Right atrium auricular region (tissue), 2 donors: ENCODE measurements at regions not wholly inside any gene's neighbourhood (a gene's known extent, or its start where the extent isn't known, plus 50 kb on each side); places are given as distances from the start of the nearest gene placed in this dataset.

Experiments
- DNase-seq: peaks from one replicate; pipeline ENCODE4 v3.0.0-alpha.2; 2019; ENCODE audit warnings: low spot score
- H3K27ac ChIP-seq, 2 donors: fragments of 200-600 bp; sonication (generic); 1 replicate in 1 of 2; 2 replicates in 1 of 2; pipeline ENCODE4 v1.5.1; 2016 to 2019
- H3K27me3 ChIP-seq, 2 donors: fragments of 200-600 bp; sonication (generic); one replicate each; pipeline versions ENCODE4 v1.5.1 to v1.6.0; 2017 to 2019
- H3K36me3 ChIP-seq: fragments of 200-600 bp; sonication (generic); one replicate; pipeline ENCODE4 v1.5.1; 2016
- H3K4me1 ChIP-seq, 2 donors: fragments of 200-600 bp; sonication (generic); one replicate each; pipeline versions ENCODE4 v1.5.1 to v1.6.0; 2017 to 2019
- H3K4me3 ChIP-seq, 2 donors: fragments of 200-600 bp; sonication (generic); 1 replicate in 1 of 2; 2 replicates in 1 of 2; pipeline ENCODE4 v1.5.1; 2017 to 2019; ENCODE audit warnings: mild to moderate bottlenecking in 1 of 2, moderate library complexity in 1 of 2
- H3K9me3 ChIP-seq, 2 donors: fragments of 200-600 bp; sonication (generic); one replicate each; pipeline ENCODE4 v1.5.1; 2019
- CTCF ChIP-seq, 2 donors: fragments of 200-600 bp; sonication (generic); IDR thresholded peaks; one replicate each; pipeline ENCODE4 v1.5.1; 2019; ENCODE audit warnings: antibody characterized with exemption in 2 of 2

GRCh38 chr9:29389421-29389820 is 1816.1 kb upstream of the C9orf72 start:
- Histone ChIP-seq H3K27me3 (no peaks in the 10 kb centered on the region), H3K36me3 (no peaks in the 10 kb centered on the region), H3K4me1 (no peaks in the 10 kb centered on the region), H3K4me3 (no peak overlapping the region), H3K9me3 (peaks cover 0 to 2% of the 10 kb centered on the region in 2 donors), H3K27ac (no peak overlapping the region)
- DNase-seq, result no peak
- TF ChIP-seq CTCF (IDR thresholded peaks at IDR 0.05), result no peak

GRCh38 chr9:29390859-29391258 is 1817.6 kb upstream of the C9orf72 start:
- Histone ChIP-seq H3K4me3 (no peak overlapping the region), H3K27ac (no peak overlapping the region), H3K9me3 (no peaks in the 10 kb centered on the region), H3K4me1 (no peaks in the 10 kb centered on the region), H3K36me3 (no peaks in the 10 kb centered on the region), H3K27me3 (no peaks in the 10 kb centered on the region)
- TF ChIP-seq CTCF (IDR thresholded peaks at IDR 0.05), result no peak
- no peak for DNase-seq

GRCh38 chr9:29393064-29393463 is 1819.8 kb upstream of the C9orf72 start:
- Histone ChIP-seq H3K4me1 (no peaks in the 10 kb centered on the region), H3K36me3 (no peaks in the 10 kb centered on the region), H3K9me3 (no peaks in the 10 kb centered on the region), H3K4me3 (no peak overlapping the region), H3K27ac (no peak overlapping the region), H3K27me3 (no peaks in the 10 kb centered on the region)
- no peak for TF ChIP-seq CTCF (IDR thresholded peaks at IDR 0.05)
- DNase-seq, result no peak

GRCh38 chr9:29394855-29395254 is 1821.6 kb upstream of the C9orf72 start:
- DNase-seq, result no peak
- no peaks in the 10 kb centered on the region for H3K9me3 ChIP-seq
- no peak for TF ChIP-seq CTCF (IDR thresholded peaks at IDR 0.05)
- H3K4me3 ChIP-seq, result no peak overlapping the region
- H3K27me3 ChIP-seq, result no peaks in the 10 kb centered on the region
- H3K27ac ChIP-seq, result no peak overlapping the region
- H3K4me1 ChIP-seq, result no peaks in the 10 kb centered on the region
- no peaks in the 10 kb centered on the region for H3K36me3 ChIP-seq

- Histone ChIP-seq H3K4me1 (no peaks in the 10 kb centered on the region), H3K27ac (no peak overlapping the region), H3K27me3 (no peaks in the 10 kb centered on the region), H3K4me3 (no peak overlapping the region), H3K9me3 (no peaks in the 10 kb centered on the region), H3K36me3 (no peaks in the 10 kb centered on the region)
- TF ChIP-seq CTCF (IDR thresholded peaks at IDR 0.05), result no peak
- no peak for DNase-seq
Measured at GRCh38 chr9:29397148-29397547, 1823.9 kb upstream of the C9orf72 start.

- Histone ChIP-seq H3K27ac (no peak overlapping the region), H3K4me1 (no peaks in the 10 kb centered on the region)
Measured at GRCh38 chr9:29416204-29416603, 1842.9 kb upstream of the C9orf72 start.

More at GRCh38 chr9:29416204-29416603, 1842.9 kb upstream of the C9orf72 start:
- DNase-seq, result no peak
- TF ChIP-seq CTCF (IDR thresholded peaks at IDR 0.05), result no peak
- H3K27me3 ChIP-seq, result no peaks in the 10 kb centered on the region
- no peaks in the 10 kb centered on the region for H3K9me3 ChIP-seq
- H3K36me3 ChIP-seq, result no peaks in the 10 kb centered on the region
- no peak overlapping the region for H3K4me3 ChIP-seq
